PC-3 (cell line): ENCODE measurements at regions not wholly inside any gene's neighbourhood (a gene's known extent, or its start where the extent isn't known, plus 50 kb on each side); places are given as distances from the start of the nearest gene placed in this dataset.

Experiments
- ATAC-seq: fragments of 200-7000 bp; cut with Tn5 transposase; 2 replicates; pipeline ENCODE4 v1.9.1; 2020; ENCODE audit warnings: mild to moderate bottlenecking, moderate library complexity
- BruUV-seq: library from RNA; stranded (reverse); fragments of 400-500 nt; replicated peaks from 2 replicates; lab custom pipeline; 2021; lab: Mats Ljungman, UMichigan
- CTCF ChIA-PET: fragments of 300-600 bp; sonication (Branson Sonifier 250); formaldehyde crosslinking; loops from one replicate; lab custom pipeline; 2022; ENCODE audit warnings: antibody characterized with exemption; lab: Charles Lee
- POLR2A ChIA-PET: fragments of 300-600 bp; sonication (Branson Sonifier 250); formaldehyde crosslinking; loops from one replicate; lab custom pipeline; 2022; ENCODE audit warnings: antibody characterized with exemption; ENCODE audit not compliant: unreplicated experiment; lab: Charles Lee
- DNase-seq: peaks from one replicate; pipeline ENCODE4 v3.0.0-alpha.2; 2015
- H2AFZ ChIP-seq: fragments of 300-600 bp; sonication (generic); 2 replicates; pipeline ENCODE4 v1.6.0; 2016; ENCODE audit warnings: antibody characterized with exemption, low read length
- H3F3A ChIP-seq: fragments of 300-600 bp; sonication (generic); one replicate; pipeline ENCODE4 v1.6.0; 2017; ENCODE audit warnings: antibody characterized with exemption, low read length, control low read depth, mild to moderate bottlenecking; ENCODE audit not compliant: unreplicated experiment
- H3K27ac ChIP-seq: fragments of 300-600 bp; sonication (generic); 2 replicates; pipeline ENCODE4 v1.5.1; 2016; ENCODE audit warnings: mild to moderate bottlenecking, low read length
- H3K27me3 ChIP-seq: fragments of 300-600 bp; sonication (generic); 2 replicates; pipeline ENCODE4 v1.6.1; 2016; ENCODE audit warnings: low read length, mixed read lengths
- H3K36me3 ChIP-seq: fragments of 300-600 bp; sonication (generic); 2 replicates; pipeline ENCODE4 v1.6.1; 2016; ENCODE audit warnings: low read depth, mixed run types, low read length, mixed read lengths
- H3K4me1 ChIP-seq: fragments of 300-600 bp; sonication (generic); 2 replicates; pipeline ENCODE4 v1.5.1; 2016; ENCODE audit warnings: low read length; ENCODE audit not compliant: insufficient read depth
- H3K4me2 ChIP-seq: fragments of 300-600 bp; sonication (generic); 2 replicates; pipeline ENCODE4 v1.6.0; 2016; ENCODE audit warnings: low read length
- H3K4me3 ChIP-seq: fragments of 300-600 bp; sonication (generic); 2 replicates; pipeline ENCODE4 v1.5.1; 2016; ENCODE audit warnings: mild to moderate bottlenecking, low read length, mixed read lengths
- H3K79me2 ChIP-seq: fragments of 300-600 bp; sonication (generic); 2 replicates; pipeline ENCODE4 v1.6.1; 2017; ENCODE audit warnings: low read length, mixed read lengths
- H3K9ac ChIP-seq: fragments of 300-600 bp; sonication (generic); 2 replicates; pipeline ENCODE4 v1.6.0; 2016; ENCODE audit warnings: mild to moderate bottlenecking, low read length
- H3K9me2 ChIP-seq: fragments of 300-600 bp; sonication (generic); replicated peaks from 2 replicates; pipeline ENCODE4 v1.6.1; 2016; ENCODE audit warnings: mixed run types, low read length, mixed read lengths
- H3K9me3 ChIP-seq: fragments of 300-600 bp; sonication (generic); 2 replicates; pipeline ENCODE4 v1.6.1; 2016; ENCODE audit warnings: low read length, mixed read lengths
- H4K20me1 ChIP-seq: fragments of 300-600 bp; sonication (generic); 2 replicates; pipeline ENCODE4 v1.6.1; 2016; ENCODE audit warnings: low read length, mixed read lengths
- EZH2 ChIP-seq: fragments of 300-600 bp; sonication (generic); IDR thresholded peaks from one replicate; pipeline ENCODE4 v1.6.1; 2017; ENCODE audit warnings: antibody characterized with exemption, mild to moderate bottlenecking, low read length; ENCODE audit not compliant: unreplicated experiment
- EZH2phosphoT487 ChIP-seq: fragments of 300-600 bp; sonication (generic); IDR thresholded peaks from 2 replicates; pipeline ENCODE4 v1.6.1; 2018; ENCODE audit warnings: mild to moderate bottlenecking, antibody characterized with exemption, low read length, borderline replicate concordance
- intact Hi-C: fragments of 100-400 bp; cut with micrococcal nuclease; formaldehyde crosslinking; loops from 2 replicates; pipeline ENCODE4 v1.9.0; 2023
- TF ChIP-seq, protein P1 (sequence below): fragments of 300-600 bp; sonication (generic); conservative IDR thresholded peaks from 2 replicates; pipeline ENCODE4 v1.5.1; 2017; ENCODE audit warnings: antibody characterized with exemption, low read depth, mild to moderate bottlenecking, low read length

- TF ChIP-seq EZH2phosphoT487 (no peak), EZH2 (no peak)
- TF ChIP-seq, protein P1, sequence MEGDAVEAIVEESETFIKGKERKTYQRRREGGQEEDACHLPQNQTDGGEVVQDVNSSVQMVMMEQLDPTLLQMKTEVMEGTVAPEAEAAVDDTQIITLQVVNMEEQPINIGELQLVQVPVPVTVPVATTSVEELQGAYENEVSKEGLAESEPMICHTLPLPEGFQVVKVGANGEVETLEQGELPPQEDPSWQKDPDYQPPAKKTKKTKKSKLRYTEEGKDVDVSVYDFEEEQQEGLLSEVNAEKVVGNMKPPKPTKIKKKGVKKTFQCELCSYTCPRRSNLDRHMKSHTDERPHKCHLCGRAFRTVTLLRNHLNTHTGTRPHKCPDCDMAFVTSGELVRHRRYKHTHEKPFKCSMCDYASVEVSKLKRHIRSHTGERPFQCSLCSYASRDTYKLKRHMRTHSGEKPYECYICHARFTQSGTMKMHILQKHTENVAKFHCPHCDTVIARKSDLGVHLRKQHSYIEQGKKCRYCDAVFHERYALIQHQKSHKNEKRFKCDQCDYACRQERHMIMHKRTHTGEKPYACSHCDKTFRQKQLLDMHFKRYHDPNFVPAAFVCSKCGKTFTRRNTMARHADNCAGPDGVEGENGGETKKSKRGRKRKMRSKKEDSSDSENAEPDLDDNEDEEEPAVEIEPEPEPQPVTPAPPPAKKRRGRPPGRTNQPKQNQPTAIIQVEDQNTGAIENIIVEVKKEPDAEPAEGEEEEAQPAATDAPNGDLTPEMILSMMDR: no peak
- H3K36me3 ChIP-seq: no peaks in the 10 kb centered on the region
- no peaks in the 10 kb centered on the region for H3K27me3 ChIP-seq
- CTCF ChIA-PET: no interaction called here
- intact Hi-C loops: no loop called here
- ATAC-seq: no peak
- H3K79me2 ChIP-seq: no peaks in the 10 kb centered on the region
- peaks cover 5% of the 10 kb centered on the region; the same call in 1 of the 2 replicates for H3K4me1 ChIP-seq
- no peaks in the 10 kb centered on the region for H3F3A ChIP-seq
- no peak overlapping the region for H3K4me3 ChIP-seq
- H3K9me2 ChIP-seq: no peaks in the 10 kb centered on the region
- no peaks in the 10 kb centered on the region for H4K20me1 ChIP-seq
- H2AFZ ChIP-seq: no peak overlapping the region
- H3K27ac ChIP-seq: no peak overlapping the region
- POLR2A ChIA-PET: no interaction called here
- H3K4me2 ChIP-seq: no peak overlapping the region
- no peak for DNase-seq
- no peaks in the 10 kb centered on the region for H3K9me3 ChIP-seq
- no peak overlapping the region for H3K9ac ChIP-seq
- no TSS peak for BruUV-seq
Observed at GRCh38 chr1:191674626-191675179, 483.6 kb upstream of the RGS18 start.

GRCh38 chr1:191675856-191676783 is 482.1 kb upstream of the RGS18 start:
- BruUV-seq: no TSS peak
- no peaks in the 10 kb centered on the region for H3K27me3 ChIP-seq
- H3K79me2 ChIP-seq: no peaks in the 10 kb centered on the region
- no peak overlapping the region for H3K4me2 ChIP-seq
- ATAC-seq (no peak), DNase-seq (no peak)
- H3K9me2 ChIP-seq: no peaks in the 10 kb centered on the region
- H3K4me3 ChIP-seq: no peak overlapping the region
- no peak overlapping the region for H3K27ac ChIP-seq
- H4K20me1 ChIP-seq: no peaks in the 10 kb centered on the region
- H3K36me3 ChIP-seq: no peaks in the 10 kb centered on the region
- H2AFZ ChIP-seq: no peak overlapping the region
- intact Hi-C loops: no loop called here
- H3K9ac ChIP-seq: no peak overlapping the region
- ChIA-PET POLR2A (no interaction called here), CTCF (no interaction called here)
- H3F3A ChIP-seq: no peaks in the 10 kb centered on the region
- H3K4me1 ChIP-seq: no peaks in the 10 kb centered on the region
- TF ChIP-seq EZH2: no peak
- TF ChIP-seq, protein P1: no peak
- no peak for TF ChIP-seq EZH2phosphoT487
- no peaks in the 10 kb centered on the region for H3K9me3 ChIP-seq

DNA sequence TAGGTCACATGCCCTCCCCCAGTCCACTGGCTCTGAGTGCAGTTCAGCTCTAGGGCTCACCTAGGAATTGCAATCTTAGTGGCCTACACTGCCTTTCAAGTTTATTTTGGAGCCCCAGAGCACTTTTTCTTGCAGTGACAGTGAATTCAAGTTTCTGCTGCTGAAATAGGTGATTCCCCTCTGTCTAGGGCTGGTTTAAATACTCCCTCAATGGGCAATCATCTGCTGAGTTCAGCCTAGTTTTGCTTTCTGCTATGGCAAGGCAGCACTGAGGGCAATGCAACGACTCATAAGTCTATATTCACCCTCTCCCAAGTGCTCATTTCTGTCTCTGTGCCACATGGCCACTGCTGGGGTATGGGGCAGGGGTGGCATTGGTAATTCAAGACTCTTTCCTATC is 472.6 kb upstream of the RGS18 start:
- no peaks in the 10 kb centered on the region for H3K9me3 ChIP-seq
- H3K4me1 ChIP-seq: no peaks in the 10 kb centered on the region
- H2AFZ ChIP-seq: no peak overlapping the region
- intact Hi-C loops: no loop called here
- no peak overlapping the region for H3K4me2 ChIP-seq
- no peaks in the 10 kb centered on the region for H3F3A ChIP-seq
- H3K27me3 ChIP-seq: no peaks in the 10 kb centered on the region
- BruUV-seq: no TSS peak
- no peaks in the 10 kb centered on the region for H3K36me3 ChIP-seq
- no peaks in the 10 kb centered on the region for H3K9me2 ChIP-seq
- no peaks in the 10 kb centered on the region for H3K79me2 ChIP-seq
- no peak overlapping the region for H3K4me3 ChIP-seq
- TF ChIP-seq, protein P1: no peak
- TF ChIP-seq EZH2 (no peak), EZH2phosphoT487 (no peak)
- no peaks in the 10 kb centered on the region for H4K20me1 ChIP-seq
- DNase-seq (no peak), ATAC-seq (no peak)
- ChIA-PET POLR2A (no interaction called here), CTCF (no interaction called here)
- H3K9ac ChIP-seq: no peak overlapping the region
- H3K27ac ChIP-seq: no peak overlapping the region
